ENCODE measurements at regions not wholly inside any gene's neighbourhood (a gene's known extent, or its start where the extent isn't known, plus 50 kb on each side); places are given as distances from the start of the nearest gene placed in this dataset.

- TF ChIP-seq CTCF (IDR thresholded peaks at IDR 0.05; ENCODE audit: insufficient read depth, low read length, poor library complexity, severe bottlenecking) = no peak
- no peak for TF ChIP-seq EZH2phosphoT487 (conservative IDR thresholded peaks at IDR 0.05; ENCODE audit: low read length)
These were observed 513.3 kb upstream of the CCDC196 start for GRCh38 chr14:65972891-65973290.

Measured in SU-DHL-6 (cell line).